ENCODE measurements at regions not wholly inside any gene's neighbourhood (a gene's known extent, or its start where the extent isn't known, plus 50 kb on each side); places are given as distances from the start of the nearest gene placed in this dataset.
"Not testable (repeated sequence)": the region's sequence is repeated elsewhere in the genome, so short reads cannot be mapped to it uniquely, and the experiment has no call there.

DNA sequence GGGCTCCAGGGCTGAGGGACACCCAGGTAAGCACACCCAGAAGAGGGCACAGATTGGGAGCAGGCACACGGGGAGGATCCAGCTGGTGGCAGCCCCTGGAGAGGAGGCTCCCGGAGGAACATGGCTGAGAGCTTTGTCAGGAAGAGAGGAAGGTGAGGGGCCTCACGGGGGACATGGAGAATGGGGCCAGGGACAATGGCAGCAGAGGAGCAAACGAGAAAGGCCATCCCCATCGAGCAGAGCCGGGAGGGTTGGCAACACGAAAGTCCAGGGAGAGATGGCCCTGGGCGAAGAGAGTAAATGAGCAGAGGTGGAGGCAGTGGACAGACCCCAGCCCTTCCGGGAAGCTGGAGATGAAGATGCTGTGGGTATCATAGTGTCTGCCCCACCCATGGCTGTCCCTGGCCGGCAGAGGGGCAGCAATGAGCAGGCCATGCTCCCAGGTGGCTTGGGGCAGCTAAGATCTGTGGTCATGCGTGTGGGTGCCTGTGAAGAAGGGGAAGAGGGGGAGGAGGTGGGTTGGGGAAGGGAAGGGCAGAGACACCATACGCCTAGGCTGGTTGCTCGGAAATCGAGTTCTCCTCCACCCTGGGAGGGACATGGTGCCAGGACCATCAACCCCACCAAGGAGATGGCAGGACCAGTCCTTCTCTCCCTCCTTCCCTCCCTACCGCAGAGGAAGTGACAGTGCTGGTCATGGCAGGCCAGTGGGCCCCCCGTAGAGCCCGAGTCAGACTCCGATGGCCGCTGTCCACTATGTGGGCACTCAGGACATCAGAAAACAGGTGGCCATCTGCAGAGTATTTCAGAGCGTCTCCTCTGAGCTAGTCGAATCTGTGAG, 191.7 kb downstream of the NDUFA10 start:
- no peak overlapping the region for H3K4me3 Mint-ChIP-seq
- H3K9me3 Mint-ChIP-seq = no peaks in the 10 kb centered on the region
- H3K36me3 Mint-ChIP-seq (ENCODE audit: insufficient read depth) = no peaks in the 10 kb centered on the region
- H3K27ac Mint-ChIP-seq (ENCODE audit: low read depth) = no peak overlapping the region
- no peak for ATAC-seq (replicated peaks; ENCODE audit: extremely low read depth, poor library complexity, severe bottlenecking)
- no peaks in the 10 kb centered on the region for H3K4me1 Mint-ChIP-seq
- peak in 1 of 2 donors; percentile 9 for DNase-seq (ENCODE audit: low spot score in 2 of 2)
- H3K27me3 Mint-ChIP-seq = peaks cover 12% of the 10 kb centered on the region

DNA sequence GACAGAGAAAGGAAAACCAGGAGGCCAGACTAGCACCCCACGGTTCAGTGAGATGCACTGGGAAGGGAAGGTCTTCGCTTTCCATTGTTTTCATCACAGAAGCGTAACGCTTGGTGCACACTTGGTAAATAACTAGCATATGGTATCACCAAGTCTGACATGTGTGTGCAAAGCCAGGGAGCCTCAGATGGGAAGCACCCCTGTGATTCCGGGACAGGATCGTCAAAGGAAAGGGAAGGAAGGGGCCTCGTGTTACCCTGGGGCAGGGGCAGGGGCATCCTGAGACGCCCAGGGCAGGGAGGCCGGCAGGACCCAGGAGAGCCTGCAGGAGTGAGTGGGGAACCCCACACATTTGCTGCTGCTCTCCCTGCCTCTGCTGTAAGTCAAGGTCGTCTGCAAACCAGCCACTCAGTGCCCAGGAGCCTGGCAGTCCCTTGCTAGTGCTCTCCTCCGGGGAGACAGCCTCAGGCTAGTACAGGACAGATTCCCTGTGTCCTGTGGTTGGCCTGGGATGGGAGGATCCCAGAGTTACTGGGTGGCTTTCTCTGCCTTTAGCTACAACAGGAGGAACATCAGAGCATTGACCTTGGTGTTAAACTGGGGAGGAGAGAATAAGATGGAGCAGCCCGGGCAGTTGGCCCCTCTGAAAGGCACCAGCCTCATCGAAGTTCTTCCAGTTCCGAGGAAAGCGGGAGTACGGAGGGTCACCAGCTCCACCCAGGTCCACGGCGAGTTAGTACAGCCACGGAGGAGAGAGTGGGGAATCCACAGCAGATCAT, 192.5 kb downstream of the NDUFA10 start:
- no peak overlapping the region for H3K27ac Mint-ChIP-seq (ENCODE audit: low read depth)
- H3K27me3 Mint-ChIP-seq = peaks cover 12% of the 10 kb centered on the region
- no peaks in the 10 kb centered on the region for H3K36me3 Mint-ChIP-seq (ENCODE audit: insufficient read depth)
- H3K4me1 Mint-ChIP-seq = no peaks in the 10 kb centered on the region
- no peaks in the 10 kb centered on the region for H3K9me3 Mint-ChIP-seq
- H3K4me3 Mint-ChIP-seq = no peak overlapping the region
- ATAC-seq (replicated peaks; ENCODE audit: extremely low read depth, poor library complexity, severe bottlenecking) (no peak), DNase-seq (ENCODE audit: low spot score in 2 of 2) (peak in 1 of 2 donors; percentile 11)

GRCh38 chr2:239831861-239832489, 193.2 kb downstream of the NDUFA10 start:
- H3K4me3 Mint-ChIP-seq = no peak overlapping the region
- no peak overlapping the region for H3K27ac Mint-ChIP-seq (ENCODE audit: low read depth)
- no peaks in the 10 kb centered on the region for H3K4me1 Mint-ChIP-seq
- peaks cover 12% of the 10 kb centered on the region for H3K27me3 Mint-ChIP-seq
- H3K36me3 Mint-ChIP-seq (ENCODE audit: insufficient read depth) = no peaks in the 10 kb centered on the region
- DNase-seq (ENCODE audit: low spot score in 2 of 2) (no peak), ATAC-seq (replicated peaks; ENCODE audit: extremely low read depth, poor library complexity, severe bottlenecking) (no peak)
- no peaks in the 10 kb centered on the region for H3K9me3 Mint-ChIP-seq

GRCh38 chr2:239831001-239831731, 194.0 kb downstream of the NDUFA10 start:
- peaks cover 18% of the 10 kb centered on the region for H3K27me3 Mint-ChIP-seq
- no peak for ATAC-seq (replicated peaks; ENCODE audit: extremely low read depth, poor library complexity, severe bottlenecking)
- H3K9me3 Mint-ChIP-seq = no peaks in the 10 kb centered on the region
- no peak overlapping the region for H3K27ac Mint-ChIP-seq (ENCODE audit: low read depth)
- no peaks in the 10 kb centered on the region for H3K36me3 Mint-ChIP-seq (ENCODE audit: insufficient read depth)
- no peak for DNase-seq (ENCODE audit: low spot score in 2 of 2)
- no peaks in the 10 kb centered on the region for H3K4me1 Mint-ChIP-seq
- H3K4me3 Mint-ChIP-seq = no peak overlapping the region

DNA sequence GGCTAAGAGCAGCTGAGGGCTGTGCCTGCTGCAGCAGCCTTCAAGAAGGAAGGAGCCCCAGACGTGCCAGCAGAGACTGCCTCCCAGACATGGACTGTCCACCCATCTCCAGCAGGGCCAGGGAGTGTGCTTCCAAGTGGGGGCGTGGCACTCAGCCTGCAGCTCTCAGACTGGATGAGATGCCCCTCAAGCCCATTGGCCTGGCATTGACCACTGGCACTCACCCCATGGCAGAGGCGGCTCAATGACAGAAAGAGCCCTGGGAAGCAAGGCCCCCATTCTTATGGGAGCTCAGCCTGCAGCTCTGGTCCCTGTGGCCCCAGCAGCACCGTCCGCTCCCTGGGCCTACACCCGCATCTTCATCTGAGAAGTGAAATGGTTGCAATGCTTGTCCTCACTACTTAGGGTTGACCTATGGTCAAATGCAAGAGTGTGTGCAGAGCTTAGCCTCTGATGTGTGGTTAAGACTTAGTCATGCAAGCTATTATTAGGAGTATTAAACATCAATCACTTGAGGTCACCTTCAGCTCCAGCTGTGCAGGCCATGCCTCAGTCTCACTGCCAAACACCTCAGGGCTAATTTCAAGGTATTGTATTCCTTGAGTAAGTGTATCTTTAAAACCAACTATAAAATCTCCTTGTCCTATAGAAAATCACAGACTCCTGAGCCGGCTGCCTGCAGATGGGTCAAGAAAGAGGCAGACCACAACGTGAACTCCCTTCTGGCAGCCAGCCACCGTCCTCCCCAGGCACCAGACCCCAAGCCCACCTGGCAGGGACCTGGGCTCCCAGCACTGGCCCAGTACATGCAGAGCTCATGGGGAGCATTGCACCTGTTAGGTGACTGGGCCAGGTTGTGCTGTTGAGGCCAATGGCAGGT, 194.8 kb downstream of the NDUFA10 start:
- Mint-ChIP-seq H3K36me3 (ENCODE audit: insufficient read depth) (no peaks in the 10 kb centered on the region), H3K9me3 (no peaks in the 10 kb centered on the region), H3K4me3 (no peak overlapping the region), H3K4me1 (no peaks in the 10 kb centered on the region), H3K27ac (ENCODE audit: low read depth) (no peak overlapping the region), H3K27me3 (peaks cover 20% of the 10 kb centered on the region)
- DNase-seq (ENCODE audit: low spot score in 2 of 2) = peak in 1 of 2 donors; percentile 12
- ATAC-seq (replicated peaks; ENCODE audit: extremely low read depth, poor library complexity, severe bottlenecking) = no peak

- Mint-ChIP-seq H3K4me1 (no peaks in the 10 kb centered on the region), H3K27me3 (peaks cover 20% of the 10 kb centered on the region), H3K36me3 (ENCODE audit: insufficient read depth) (no peaks in the 10 kb centered on the region), H3K27ac (ENCODE audit: low read depth) (no peak overlapping the region), H3K9me3 (no peaks in the 10 kb centered on the region), H3K4me3 (no peak overlapping the region)
- ATAC-seq (replicated peaks; ENCODE audit: extremely low read depth, poor library complexity, severe bottlenecking) (no peak), DNase-seq (ENCODE audit: low spot score in 2 of 2) (no peak)
Measured at GRCh38 chr2:239829326-239829725, 195.8 kb downstream of the NDUFA10 start.

DNA sequence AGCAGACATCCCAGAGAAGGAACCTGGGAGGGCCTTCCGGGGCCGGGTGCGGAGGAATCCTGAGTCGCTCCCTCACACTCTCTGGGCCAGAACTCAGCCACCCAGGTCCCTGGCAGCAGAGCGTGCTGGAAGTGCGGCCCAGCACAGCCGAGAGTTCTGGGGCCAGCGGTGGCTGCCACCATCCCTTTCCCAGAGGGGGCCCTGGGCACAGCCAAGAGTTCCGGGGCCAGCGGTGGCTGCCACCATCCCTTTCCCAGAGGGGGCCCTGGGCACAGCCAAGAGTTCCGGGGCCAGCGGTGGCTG, 196.2 kb downstream of the NDUFA10 start:
- H3K4me1 Mint-ChIP-seq = not testable (repeated sequence)

GRCh38 chr2:239828192-239828972, 196.8 kb downstream of the NDUFA10 start:
- ATAC-seq (replicated peaks; ENCODE audit: extremely low read depth, poor library complexity, severe bottlenecking) = no peak

More for the DNA sequence above, 196.2 kb downstream of the NDUFA10 start:
- DNase-seq (ENCODE audit: low spot score in 2 of 2); H3K27ac Mint-ChIP-seq (ENCODE audit: low read depth); H3K36me3 Mint-ChIP-seq (ENCODE audit: insufficient read depth); H3K4me3 Mint-ChIP-seq; H3K9me3 Mint-ChIP-seq; ATAC-seq (replicated peaks; ENCODE audit: extremely low read depth, poor library complexity, severe bottlenecking): not testable (repeated sequence)
- H3K27me3 Mint-ChIP-seq = peaks cover 20% of the 10 kb centered on the region

DNA sequence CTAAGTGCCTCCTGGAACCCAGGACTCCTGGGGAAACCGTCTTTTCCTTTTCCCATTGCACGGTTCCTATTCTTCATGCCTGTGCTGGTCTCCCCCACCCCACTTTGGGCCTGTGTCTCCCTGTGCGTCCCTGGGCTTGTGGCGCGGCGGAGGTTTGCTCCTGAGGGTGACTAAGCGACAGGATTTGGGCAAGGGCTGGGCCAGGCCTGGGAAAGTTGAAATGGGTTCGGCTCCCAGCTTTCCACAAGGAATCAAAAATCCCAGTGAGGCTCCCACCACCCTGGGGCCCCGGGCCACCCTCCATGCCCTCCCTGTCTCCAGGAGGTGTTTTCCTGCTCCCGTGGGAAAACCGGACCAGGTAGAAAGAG, 197.6 kb downstream of the NDUFA10 start:
- DNase-seq (ENCODE audit: low spot score in 2 of 2) (peak in 1 of 2 donors; percentile 6), ATAC-seq (replicated peaks; ENCODE audit: extremely low read depth, poor library complexity, severe bottlenecking) (no peak)
- H3K4me1 Mint-ChIP-seq = no peaks in the 10 kb centered on the region
- peaks cover 19% of the 10 kb centered on the region for H3K27me3 Mint-ChIP-seq
- H3K4me3 Mint-ChIP-seq = no peak overlapping the region
- no peaks in the 10 kb centered on the region for H3K9me3 Mint-ChIP-seq
- H3K27ac Mint-ChIP-seq (ENCODE audit: low read depth) = no peak overlapping the region
- H3K36me3 Mint-ChIP-seq (ENCODE audit: insufficient read depth) = no peaks in the 10 kb centered on the region

More at GRCh38 chr2:239828192-239828972, 196.8 kb downstream of the NDUFA10 start:
- H3K4me1 Mint-ChIP-seq = no peaks in the 10 kb centered on the region
- no peak overlapping the region for H3K4me3 Mint-ChIP-seq
- H3K9me3 Mint-ChIP-seq = no peaks in the 10 kb centered on the region
- H3K36me3 Mint-ChIP-seq (ENCODE audit: insufficient read depth) = no peaks in the 10 kb centered on the region
- no peak for DNase-seq (ENCODE audit: low spot score in 2 of 2)
- no peak overlapping the region for H3K27ac Mint-ChIP-seq (ENCODE audit: low read depth)
- H3K27me3 Mint-ChIP-seq = peaks cover 19% of the 10 kb centered on the region

DNA sequence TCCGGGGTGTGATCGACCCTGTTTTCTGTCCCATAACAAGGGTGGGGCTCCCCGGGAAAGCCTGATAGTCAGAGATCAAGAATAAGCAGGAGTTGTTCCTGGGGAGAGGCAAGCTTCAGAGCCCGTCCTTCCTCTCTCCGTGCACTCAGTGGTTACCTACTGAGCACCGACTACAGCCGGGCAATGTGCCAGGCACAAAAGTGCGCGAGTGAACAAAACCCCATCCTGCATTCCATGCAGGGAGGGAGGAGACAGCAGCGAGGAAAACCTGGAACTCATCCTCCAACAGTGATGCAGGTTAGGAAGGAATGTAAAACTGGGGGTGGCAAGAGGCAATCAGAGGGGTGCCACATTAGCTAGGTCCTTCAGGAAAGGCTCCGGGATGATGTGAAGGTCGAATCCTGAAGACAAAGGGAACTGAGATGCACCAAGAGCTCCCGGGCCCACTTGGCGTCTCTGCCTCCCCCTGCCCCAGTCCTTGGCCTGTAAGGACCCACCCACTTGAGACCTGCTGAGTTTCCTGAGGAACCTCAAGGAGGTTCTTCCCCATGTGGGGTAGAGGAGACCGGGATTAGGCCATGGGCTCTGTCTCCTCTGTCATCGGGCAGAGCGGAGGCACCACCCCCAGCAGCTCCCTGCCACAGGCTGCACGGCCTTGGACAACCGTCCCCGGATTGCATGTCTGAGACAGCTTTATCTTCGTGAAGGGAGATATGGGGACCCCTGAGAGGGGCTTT, 198.2 kb downstream of the NDUFA10 start:
- Mint-ChIP-seq H3K4me3 (no peak overlapping the region), H3K4me1 (no peaks in the 10 kb centered on the region), H3K36me3 (ENCODE audit: insufficient read depth) (no peaks in the 10 kb centered on the region), H3K9me3 (no peaks in the 10 kb centered on the region), H3K27ac (ENCODE audit: low read depth) (no peak overlapping the region), H3K27me3 (peaks cover 24% of the 10 kb centered on the region)
- DNase-seq (ENCODE audit: low spot score in 2 of 2) = peak in 1 of 2 donors; percentile 12
- ATAC-seq (replicated peaks; ENCODE audit: extremely low read depth, poor library complexity, severe bottlenecking) = no peak

GRCh38 chr2:239826376-239826775, 198.8 kb downstream of the NDUFA10 start:
- ATAC-seq (replicated peaks; ENCODE audit: extremely low read depth, poor library complexity, severe bottlenecking) (no peak), DNase-seq (ENCODE audit: low spot score in 2 of 2) (no peak)
- no peaks in the 10 kb centered on the region for H3K9me3 Mint-ChIP-seq
- H3K27ac Mint-ChIP-seq (ENCODE audit: low read depth) = no peak overlapping the region
- no peak overlapping the region for H3K4me3 Mint-ChIP-seq
- H3K27me3 Mint-ChIP-seq = peaks cover 30% of the 10 kb centered on the region
- no peaks in the 10 kb centered on the region for H3K4me1 Mint-ChIP-seq
- no peaks in the 10 kb centered on the region for H3K36me3 Mint-ChIP-seq (ENCODE audit: insufficient read depth)

Data from central memory CD8-positive, alpha-beta T cell (primary cell).